ENCODE measurements at regions not wholly inside any gene's neighbourhood (a gene's known extent, or its start where the extent isn't known, plus 50 kb on each side); places are given as distances from the start of the nearest gene placed in this dataset.

DNA sequence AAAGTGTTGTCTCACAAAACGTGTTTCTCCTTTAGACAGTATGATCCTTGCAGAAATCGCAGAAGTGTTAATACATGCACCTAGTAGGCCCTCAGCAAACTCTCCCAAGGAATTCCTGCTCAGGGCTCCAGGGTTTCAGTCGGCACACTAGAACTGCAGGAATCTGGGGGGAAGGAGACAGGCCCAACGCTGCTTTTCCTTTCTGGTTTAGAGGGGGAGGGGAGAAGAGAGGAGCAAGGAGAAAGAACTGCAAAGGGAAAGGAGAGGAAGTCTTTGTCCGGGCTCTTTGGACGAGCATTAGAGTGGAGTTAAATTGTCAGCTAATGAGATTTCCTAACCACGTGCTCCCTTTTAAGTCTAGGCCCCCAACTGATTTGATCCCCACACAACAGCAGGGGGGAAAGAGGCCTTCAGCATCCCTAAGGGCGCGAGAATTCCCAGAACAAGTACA, 103.7 kb upstream of the SOD1 start:
- TF ChIP-seq, protein P1, sequence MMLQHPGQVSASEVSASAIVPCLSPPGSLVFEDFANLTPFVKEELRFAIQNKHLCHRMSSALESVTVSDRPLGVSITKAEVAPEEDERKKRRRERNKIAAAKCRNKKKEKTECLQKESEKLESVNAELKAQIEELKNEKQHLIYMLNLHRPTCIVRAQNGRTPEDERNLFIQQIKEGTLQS (IDR thresholded peaks at IDR 0.05; ENCODE audit: borderline replicate concordance, extremely low read depth, low read depth, low read length): no peak
- TF ChIP-seq MYC (IDR thresholded peaks at IDR 0.05; ENCODE audit: insufficient read depth, insufficient read length, insufficient replicate concordance, low read length, severe bottlenecking) (no peak), RAD21 (IDR thresholded peaks at IDR 0.05; ENCODE audit: insufficient read depth, low read depth, low read length) (no peak), ZNF207 (IDR thresholded peaks at IDR 0.05; ENCODE audit: borderline replicate concordance) (no peak), POLR2AphosphoS5 (IDR thresholded peaks at IDR 0.05; ENCODE audit: low read length) (no peak), EP300 (IDR thresholded peaks at IDR 0.05; ENCODE audit: borderline replicate concordance in 1 of 2, control insufficient read depth in 1 of 2, low read depth in 2 of 2, low read length in 2 of 2) (no peak), EZH2 (IDR thresholded peaks at IDR 0.05; ENCODE audit: borderline replicate concordance, control insufficient read depth, low read depth, low read length) (no peak), POLR2A (IDR thresholded peaks at IDR 0.05; ENCODE audit: low read depth, low read length) (no peak), GATAD2B (conservative IDR thresholded peaks at IDR 0.05; ENCODE audit: low read depth) (no peak), YY1 (IDR thresholded peaks at IDR 0.05; ENCODE audit: low read depth, low read length) (no peak)
- TF ChIP-seq, protein P2, sequence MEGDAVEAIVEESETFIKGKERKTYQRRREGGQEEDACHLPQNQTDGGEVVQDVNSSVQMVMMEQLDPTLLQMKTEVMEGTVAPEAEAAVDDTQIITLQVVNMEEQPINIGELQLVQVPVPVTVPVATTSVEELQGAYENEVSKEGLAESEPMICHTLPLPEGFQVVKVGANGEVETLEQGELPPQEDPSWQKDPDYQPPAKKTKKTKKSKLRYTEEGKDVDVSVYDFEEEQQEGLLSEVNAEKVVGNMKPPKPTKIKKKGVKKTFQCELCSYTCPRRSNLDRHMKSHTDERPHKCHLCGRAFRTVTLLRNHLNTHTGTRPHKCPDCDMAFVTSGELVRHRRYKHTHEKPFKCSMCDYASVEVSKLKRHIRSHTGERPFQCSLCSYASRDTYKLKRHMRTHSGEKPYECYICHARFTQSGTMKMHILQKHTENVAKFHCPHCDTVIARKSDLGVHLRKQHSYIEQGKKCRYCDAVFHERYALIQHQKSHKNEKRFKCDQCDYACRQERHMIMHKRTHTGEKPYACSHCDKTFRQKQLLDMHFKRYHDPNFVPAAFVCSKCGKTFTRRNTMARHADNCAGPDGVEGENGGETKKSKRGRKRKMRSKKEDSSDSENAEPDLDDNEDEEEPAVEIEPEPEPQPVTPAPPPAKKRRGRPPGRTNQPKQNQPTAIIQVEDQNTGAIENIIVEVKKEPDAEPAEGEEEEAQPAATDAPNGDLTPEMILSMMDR (IDR thresholded peaks at IDR 0.05 in 2 of 3, conservative IDR thresholded peaks at IDR 0.05 in 1 of 3; ENCODE audit: control insufficient read depth in 2 of 3, extremely low read depth in 1 of 3, insufficient read depth in 1 of 3, low read depth in 3 of 3, low read length in 3 of 3): no peak
